ENCODE measurements at regions not wholly inside any gene's neighbourhood (a gene's known extent, or its start where the extent isn't known, plus 50 kb on each side); places are given as distances from the start of the nearest gene placed in this dataset.
A peak's percentile ranks its signal among the peaks of the same experiment; 100 is the strongest.

DNA sequence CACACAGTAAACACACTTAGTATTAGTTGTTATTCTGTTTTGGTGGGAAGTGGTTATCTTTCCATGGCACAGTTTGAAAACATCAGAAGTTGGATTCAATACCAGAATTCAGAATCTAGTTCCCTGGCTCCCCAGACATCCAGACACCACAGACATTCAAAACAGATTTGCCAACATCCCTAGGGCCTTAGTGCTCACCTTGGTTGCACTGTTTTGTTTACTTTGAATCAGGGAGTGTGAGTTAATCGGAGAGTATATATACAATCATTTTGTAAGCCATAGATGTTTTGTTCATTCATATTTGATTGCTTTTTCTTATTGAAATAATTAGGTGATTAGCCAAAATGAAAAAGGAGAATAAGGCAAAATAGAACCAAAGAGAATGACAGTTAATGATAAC is 324.7 kb upstream of the CLNK start:
- Histone ChIP-seq H3K36me3 (ENCODE audit: insufficient read depth, low read length) (no peaks in the 10 kb centered on the region), H4K20me1 (ENCODE audit: insufficient read depth, low read length) (no peaks in the 10 kb centered on the region), H3K9me2 (ENCODE audit: insufficient read depth, low read length) (no peaks in the 10 kb centered on the region), H3K4me2 (ENCODE audit: low read length) (no peak overlapping the region), H2AFZ (ENCODE audit: low read length) (no peak overlapping the region), H3K9me3 (ENCODE audit: low read length) (no peaks in the 10 kb centered on the region), H3K4me1 (ENCODE audit: insufficient read depth, low read length, poor library complexity, severe bottlenecking) (peaks cover 14% of the 10 kb centered on the region), H3K4me3 (ENCODE audit: low read depth, low read length, poor library complexity, severe bottlenecking) (no peak overlapping the region), H3K79me2 (ENCODE audit: insufficient read depth, low read depth, low read length) (no peaks in the 10 kb centered on the region), H3K27ac (ENCODE audit: low read depth, low read length, poor library complexity, severe bottlenecking) (no peak overlapping the region)
- TF ChIP-seq, protein P1, sequence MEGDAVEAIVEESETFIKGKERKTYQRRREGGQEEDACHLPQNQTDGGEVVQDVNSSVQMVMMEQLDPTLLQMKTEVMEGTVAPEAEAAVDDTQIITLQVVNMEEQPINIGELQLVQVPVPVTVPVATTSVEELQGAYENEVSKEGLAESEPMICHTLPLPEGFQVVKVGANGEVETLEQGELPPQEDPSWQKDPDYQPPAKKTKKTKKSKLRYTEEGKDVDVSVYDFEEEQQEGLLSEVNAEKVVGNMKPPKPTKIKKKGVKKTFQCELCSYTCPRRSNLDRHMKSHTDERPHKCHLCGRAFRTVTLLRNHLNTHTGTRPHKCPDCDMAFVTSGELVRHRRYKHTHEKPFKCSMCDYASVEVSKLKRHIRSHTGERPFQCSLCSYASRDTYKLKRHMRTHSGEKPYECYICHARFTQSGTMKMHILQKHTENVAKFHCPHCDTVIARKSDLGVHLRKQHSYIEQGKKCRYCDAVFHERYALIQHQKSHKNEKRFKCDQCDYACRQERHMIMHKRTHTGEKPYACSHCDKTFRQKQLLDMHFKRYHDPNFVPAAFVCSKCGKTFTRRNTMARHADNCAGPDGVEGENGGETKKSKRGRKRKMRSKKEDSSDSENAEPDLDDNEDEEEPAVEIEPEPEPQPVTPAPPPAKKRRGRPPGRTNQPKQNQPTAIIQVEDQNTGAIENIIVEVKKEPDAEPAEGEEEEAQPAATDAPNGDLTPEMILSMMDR (conservative IDR thresholded peaks at IDR 0.05; ENCODE audit: low read length), result no peak
- no TSS peak for BruUV-seq (replicated peaks)
- intact Hi-C loops (cut with micrococcal nuclease; ENCODE audit: unreplicated experiment), result loop anchor here (5.0 kb wide), 1 partner anchor 88 kb away; no protein-coding TSS in a partner anchor
- DNase-seq (ENCODE audit: low spot score), result no peak
- ChIA-PET CTCF (ENCODE audit: unreplicated experiment) (no interaction called here), POLR2A (interaction anchor here (0.6 to 0.8 kb wide), 2 partner anchors 88 to 255 kb away, joined by 3 read pairs; no protein-coding TSS in a partner anchor)

DNA sequence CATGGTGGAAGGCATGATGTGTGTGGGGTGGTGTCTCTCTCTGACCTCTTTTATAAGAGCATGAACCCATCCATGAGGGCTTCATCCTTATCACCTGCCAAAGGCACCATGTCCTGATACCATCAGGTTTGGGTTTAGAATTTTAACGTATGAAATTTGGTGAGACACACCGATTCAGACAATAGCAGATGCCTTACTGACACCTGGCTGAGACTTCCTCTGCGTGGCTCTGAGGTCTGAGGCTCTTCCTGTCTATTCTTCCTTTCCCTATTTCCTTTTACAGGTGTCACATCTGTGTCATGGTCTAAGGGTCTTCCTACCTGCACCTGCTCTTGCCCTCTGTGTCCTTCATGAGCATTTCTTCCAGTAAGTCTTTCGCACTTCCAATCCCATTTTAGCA is 320.7 kb upstream of the CLNK start:
- H3K79me2 ChIP-seq (ENCODE audit: insufficient read depth, low read depth, low read length), result no peaks in the 10 kb centered on the region
- no peaks in the 10 kb centered on the region for H4K20me1 ChIP-seq (ENCODE audit: insufficient read depth, low read length)
- DNase-seq (ENCODE audit: low spot score), result peak; percentile 10
- H3K4me2 ChIP-seq (ENCODE audit: low read length), result 0 out of 2 replicates have a peak overlapping the region, but pooled peaks have one; percentile 26
- BruUV-seq (replicated peaks), result no TSS peak
- no peak overlapping the region for H3K4me3 ChIP-seq (ENCODE audit: low read depth, low read length, poor library complexity, severe bottlenecking)
- H3K36me3 ChIP-seq (ENCODE audit: insufficient read depth, low read length), result no peaks in the 10 kb centered on the region
- no peak for TF ChIP-seq EZH2phosphoT487 (IDR thresholded peaks at IDR 0.05; ENCODE audit: borderline replicate concordance, low read depth, low read length)
- TF ChIP-seq, protein P1 (conservative IDR thresholded peaks at IDR 0.05; ENCODE audit: low read length), result no peak
- no peak overlapping the region for H3K27ac ChIP-seq (ENCODE audit: low read depth, low read length, poor library complexity, severe bottlenecking)
- ChIA-PET POLR2A (no interaction called here), CTCF (ENCODE audit: unreplicated experiment) (no interaction called here)
- no peaks in the 10 kb centered on the region for H3K9me3 ChIP-seq (ENCODE audit: low read length)
- peaks cover 14% of the 10 kb centered on the region for H3K4me1 ChIP-seq (ENCODE audit: insufficient read depth, low read length, poor library complexity, severe bottlenecking)
- intact Hi-C loops (cut with micrococcal nuclease; ENCODE audit: unreplicated experiment), result loop anchor here (5.0 kb wide), 1 partner anchor 92 kb away; no protein-coding TSS in a partner anchor
- no peak overlapping the region for H2AFZ ChIP-seq (ENCODE audit: low read length)
- no peaks in the 10 kb centered on the region for H3K9me2 ChIP-seq (ENCODE audit: insufficient read depth, low read length)

DNA sequence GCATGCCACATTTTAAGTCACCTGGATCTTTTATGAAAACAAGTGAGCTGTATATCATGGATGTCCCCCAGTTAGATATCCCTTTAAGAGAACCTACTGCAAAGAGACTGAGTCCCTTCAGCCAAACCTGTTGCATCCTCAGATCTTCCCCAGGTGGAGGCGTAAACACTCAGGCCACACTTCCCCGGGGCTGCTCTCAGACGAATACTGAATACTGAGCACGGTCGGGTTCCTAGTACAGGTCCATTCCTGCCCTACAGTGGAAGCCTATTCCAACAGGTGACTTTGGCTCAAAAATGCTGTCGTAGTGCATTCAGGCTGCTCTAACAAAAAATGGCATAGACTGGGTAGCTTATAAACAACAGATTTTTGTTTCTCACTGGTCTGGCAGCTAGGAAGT is 320.2 kb upstream of the CLNK start:
- H3K4me1 ChIP-seq (ENCODE audit: insufficient read depth, low read length, poor library complexity, severe bottlenecking), result peaks cover 14% of the 10 kb centered on the region
- H3K36me3 ChIP-seq (ENCODE audit: insufficient read depth, low read length), result no peaks in the 10 kb centered on the region
- H3K9me3 ChIP-seq (ENCODE audit: low read length), result no peaks in the 10 kb centered on the region
- H3K27ac ChIP-seq (ENCODE audit: low read depth, low read length, poor library complexity, severe bottlenecking), result no peak overlapping the region
- 0 out of 2 replicates have a peak overlapping the region, but pooled peaks have one; percentile 26 for H3K4me2 ChIP-seq (ENCODE audit: low read length)
- no peaks in the 10 kb centered on the region for H3K79me2 ChIP-seq (ENCODE audit: insufficient read depth, low read depth, low read length)
- BruUV-seq (replicated peaks), result no TSS peak
- H3K4me3 ChIP-seq (ENCODE audit: low read depth, low read length, poor library complexity, severe bottlenecking), result no peak overlapping the region
- ChIA-PET CTCF (ENCODE audit: unreplicated experiment) (no interaction called here), POLR2A (no interaction called here)
- no peaks in the 10 kb centered on the region for H3K9me2 ChIP-seq (ENCODE audit: insufficient read depth, low read length)
- H2AFZ ChIP-seq (ENCODE audit: low read length), result no peak overlapping the region
- intact Hi-C loops (cut with micrococcal nuclease; ENCODE audit: unreplicated experiment), result loop anchor here (5.0 kb wide), 1 partner anchor 92 kb away; no protein-coding TSS in a partner anchor
- DNase-seq (ENCODE audit: low spot score), result no peak
- no peaks in the 10 kb centered on the region for H4K20me1 ChIP-seq (ENCODE audit: insufficient read depth, low read length)
- TF ChIP-seq, protein P1 (conservative IDR thresholded peaks at IDR 0.05; ENCODE audit: low read length), result no peak
- no peak for TF ChIP-seq EZH2phosphoT487 (IDR thresholded peaks at IDR 0.05; ENCODE audit: borderline replicate concordance, low read depth, low read length)
